GM12878 (cell line): ENCODE measurements at regions not wholly inside any gene's neighbourhood (a gene's known extent, or its start where the extent isn't known, plus 50 kb on each side); places are given as distances from the start of the nearest gene placed in this dataset.

ENCODE experiments used
- ATAC-seq: fragments of 200-7000 bp; cut with Tn5 transposase; 3 replicates; pipeline ENCODE4 v1.9.1; 2020; ENCODE audit warnings: mild to moderate bottlenecking, moderate library complexity
- BruUV-seq: library from RNA; stranded (reverse); fragments of 400-500 nt; replicated peaks from 2 replicates; lab custom pipeline; 2021; lab: Mats Ljungman, UMichigan
- CTCF ChIA-PET: fragments of 300-600 bp; sonication (Branson Sonifier 250); formaldehyde crosslinking; extraction: SDS; loops from one replicate; lab custom pipeline; 2021; ENCODE audit warnings: inconsistent platforms; lab: Yijun Ruan, JAX
- POLR2A ChIA-PET: fragments of 350-600 bp; formaldehyde crosslinking; extraction: SDS; loops from one replicate; lab custom pipeline; 2021; ENCODE audit warnings: inconsistent platforms; lab: Charles Lee
- RAD21 ChIA-PET: fragments of 300-600 bp; sonication (Branson Sonifier 250); formaldehyde crosslinking; loops from one replicate; lab custom pipeline; 2023; ENCODE audit warnings: antibody characterized with exemption; ENCODE audit not compliant: unreplicated experiment; lab: Charles Lee
- SMC1A ChIA-PET: fragments of 300-600 bp; sonication (Branson Sonifier 250); formaldehyde crosslinking; loops from one replicate; lab custom pipeline; 2023; ENCODE audit not compliant: unreplicated experiment, uncharacterized antibody; lab: Charles Lee
- DNase-seq: peaks from one replicate; pipeline ENCODE4 v3.0.0-alpha.2; 2011; ENCODE audit warnings: low read depth, low spot score
- FAIRE-seq: peaks from 3 replicates; lab custom pipeline; 2011; peaks lifted over from hg19 to GRCh38; lab: Jason Lieb, UNC
- H2AFZ ChIP-seq: 2 replicates; pipeline ENCODE4 v1.6.0; 2011; ENCODE audit warnings: low read depth, low read length, control low read depth; ENCODE audit not compliant: control insufficient read depth
- H3K27ac ChIP-seq: 2 replicates; pipeline ENCODE4 v1.5.1; 2011; ENCODE audit warnings: control low read depth; ENCODE audit not compliant: control insufficient read depth, insufficient read depth
- H3K27me3 ChIP-seq, 2 experiments: replicated peaks in 1 of 2; 2 replicates each; pipeline versions ENCODE4 v1.6.0 to v1.6.1; 2011; ENCODE audit warnings: low read length in 1 of 2; ENCODE audit not compliant: control insufficient read depth in 2 of 2, insufficient read depth in 2 of 2
- H3K36me3 ChIP-seq, 2 experiments: 2 replicates each; pipeline ENCODE4 v1.5.1; 2011; ENCODE audit warnings: low read length in 1 of 2; ENCODE audit not compliant: control insufficient read depth in 2 of 2, insufficient read depth in 2 of 2
- H3K4me1 ChIP-seq: 2 replicates; pipeline ENCODE4 v1.6.1; 2011; ENCODE audit warnings: mild to moderate bottlenecking, low read length, moderate library complexity, mixed read lengths; ENCODE audit not compliant: control insufficient read depth, insufficient read depth
- H3K4me2 ChIP-seq: 2 replicates; pipeline ENCODE4 v1.6.0; 2011; ENCODE audit warnings: control low read depth; ENCODE audit not compliant: control insufficient read depth, insufficient read depth
- H3K4me3 ChIP-seq: fragments of 200-600 bp; sonication (generic); 2 replicates; pipeline ENCODE4 v1.5.1; 2016
- H3K79me2 ChIP-seq: 2 replicates; pipeline ENCODE4 v1.6.0; 2011; ENCODE audit warnings: low read length; ENCODE audit not compliant: control insufficient read depth, insufficient read depth
- H3K9ac ChIP-seq: 2 replicates; pipeline ENCODE4 v1.8.0; 2011; ENCODE audit warnings: low read length, control low read depth, mixed read lengths; ENCODE audit not compliant: control insufficient read depth, insufficient read depth
- H3K9me3 ChIP-seq: replicated peaks from 3 replicates; pipeline ENCODE4 v1.5.1; 2011; ENCODE audit warnings: mild to moderate bottlenecking, low read length; ENCODE audit not compliant: control insufficient read depth, insufficient read depth
- H4K20me1 ChIP-seq: 2 replicates; pipeline ENCODE4 v1.6.0; 2011; ENCODE audit not compliant: control insufficient read depth, insufficient read depth
- BACH1 ChIP-seq: fragments of 450-650 bp; IDR thresholded peaks from 2 replicates; pipeline ENCODE4 v1.6.1; 2017; ENCODE audit warnings: mild to moderate bottlenecking, borderline replicate concordance
- BCLAF1 ChIP-seq: fragments of 450-650 bp; IDR thresholded peaks from 2 replicates; pipeline ENCODE4 v1.6.1; 2017; ENCODE audit warnings: antibody characterized with exemption, mild to moderate bottlenecking, moderate library complexity
- BRCA1 ChIP-seq: IDR thresholded peaks from 2 replicates; pipeline ENCODE4 v1.6.1; 2011; ENCODE audit warnings: low read depth, low read length, improper control_type of control experiment
- ETV6 ChIP-seq, 2 experiments: fragments of 450-650 bp in 1 of 2; IDR thresholded peaks in 1 of 2; conservative IDR thresholded peaks in 1 of 2; 2 replicates each; pipeline ENCODE4 v1.6.1; 2014; ENCODE audit warnings: antibody characterized with exemption in 1 of 2, borderline replicate concordance in 1 of 2, low read depth in 1 of 2, mild to moderate bottlenecking in 1 of 2, moderate library complexity in 1 of 2
- GATAD2B ChIP-seq: fragments of 450-650 bp; conservative IDR thresholded peaks from 2 replicates; pipeline ENCODE4 v1.6.1; 2017; ENCODE audit warnings: low read depth, mild to moderate bottlenecking, moderate library complexity
- HDAC2 ChIP-seq: fragments of 200-600 bp; sonication (generic); IDR thresholded peaks from 2 replicates; pipeline ENCODE4 v1.6.1; 2017
- HDAC6 ChIP-seq: fragments of 200-600 bp; sonication (generic); IDR thresholded peaks from one replicate; pipeline ENCODE4 v1.8.0; 2017; ENCODE audit warnings: antibody characterized with exemption; ENCODE audit not compliant: unreplicated experiment
- NR2C2 ChIP-seq: IDR thresholded peaks from 2 replicates; pipeline ENCODE4 v1.6.1; 2011; ENCODE audit warnings: borderline replicate concordance, low read depth; ENCODE audit not compliant: control insufficient read depth, insufficient read length
- NR2F1 ChIP-seq: fragments of 450-650 bp; conservative IDR thresholded peaks from 2 replicates; pipeline ENCODE4 v1.6.1; 2017; ENCODE audit warnings: mild to moderate bottlenecking
- RAD21 ChIP-seq: IDR thresholded peaks from 2 replicates; pipeline ENCODE4 v1.6.1; 2011; ENCODE audit warnings: mild to moderate bottlenecking, low read depth, low read length, moderate library complexity; ENCODE audit not compliant: insufficient read depth
- RELA ChIP-seq: fragments of 450-650 bp; IDR thresholded peaks from 2 replicates; pipeline ENCODE4 v1.8.0; 2014; ENCODE audit warnings: borderline replicate concordance; ENCODE audit not compliant: partially characterized antibody
- RUNX3 ChIP-seq: IDR thresholded peaks from 2 replicates; pipeline ENCODE4 v1.6.1; 2012; ENCODE audit warnings: low read length, inconsistent platforms
- TCF12 ChIP-seq: IDR thresholded peaks from 2 replicates; pipeline ENCODE4 v1.6.1; 2011; ENCODE audit warnings: low read depth, mild to moderate bottlenecking, low read length
- TCF3 ChIP-seq: IDR thresholded peaks from 2 replicates; pipeline ENCODE4 v1.6.1; 2012; ENCODE audit warnings: low read depth, mild to moderate bottlenecking, low read length, borderline replicate concordance; ENCODE audit not compliant: insufficient read depth
- YBX1 ChIP-seq: fragments of 450-650 bp; IDR thresholded peaks from 2 replicates; pipeline ENCODE4 v1.6.1; 2016; ENCODE audit warnings: antibody characterized with exemption
- WGBS: methylation state at CpG from one replicate; pipeline ENCODE4 v1.1.6; 2016; ENCODE audit warnings: low lambda C conversion rate; ENCODE audit not compliant: insufficient replicate concordance, insufficient coverage; ENCODE audit errors: missing lambda C conversion rate; 5-methylcytosine and 5-hydroxymethylcytosine counted together
- in situ Hi-C: fragments of 300-500 bp; cut with MboI; formaldehyde crosslinking; loops from 9 replicates; pipeline ENCODE4 v1.14.3; 2018; ENCODE audit warnings: mixed read lengths
- intact Hi-C: fragments of 100-400 bp; cut with micrococcal nuclease; formaldehyde crosslinking; loops from one replicate; pipeline ENCODE4 v1.14.2; 2022; ENCODE audit not compliant: unreplicated experiment
- TF ChIP-seq, protein P1 (sequence below): IDR thresholded peaks from 2 replicates; pipeline ENCODE4 v1.6.1; 2012; ENCODE audit warnings: mild to moderate bottlenecking, low read depth, low read length
- TF ChIP-seq, protein P2 (sequence below): IDR thresholded peaks from 2 replicates; pipeline ENCODE4 v1.6.1; 2012; ENCODE audit warnings: low read length, inconsistent platforms

DNA sequence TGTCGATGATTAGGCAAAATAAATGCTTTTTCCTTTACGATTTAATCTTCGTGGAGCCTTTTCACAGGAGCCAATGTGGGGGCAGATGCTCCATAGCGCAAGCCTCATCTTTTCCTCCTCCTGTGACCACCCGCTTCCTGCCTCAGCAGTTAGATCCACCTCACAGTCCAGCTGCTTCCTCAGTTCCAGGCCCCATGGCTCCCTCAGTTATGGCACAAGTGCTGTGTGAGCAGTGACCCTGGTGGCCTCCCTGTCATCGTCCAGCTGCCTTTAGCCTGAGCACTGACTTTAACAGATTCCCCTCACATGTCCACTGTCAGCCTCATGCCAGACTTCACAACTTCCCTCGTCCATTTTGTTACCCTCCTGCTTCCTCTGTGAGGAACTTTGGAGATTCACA is 424.6 kb upstream of the GBE1 start (continued):
- TF ChIP-seq BCLAF1 (no peak), ETV6 (conservative IDR thresholded peaks at IDR 0.05 in 1 of 2, IDR thresholded peaks at IDR 0.05 in 1 of 2; ENCODE audit: borderline replicate concordance in 1 of 2, low read depth in 1 of 2) (no peak), HDAC2 (no peak)
- TF ChIP-seq, all 136 proteins: peak for 0

DNA sequence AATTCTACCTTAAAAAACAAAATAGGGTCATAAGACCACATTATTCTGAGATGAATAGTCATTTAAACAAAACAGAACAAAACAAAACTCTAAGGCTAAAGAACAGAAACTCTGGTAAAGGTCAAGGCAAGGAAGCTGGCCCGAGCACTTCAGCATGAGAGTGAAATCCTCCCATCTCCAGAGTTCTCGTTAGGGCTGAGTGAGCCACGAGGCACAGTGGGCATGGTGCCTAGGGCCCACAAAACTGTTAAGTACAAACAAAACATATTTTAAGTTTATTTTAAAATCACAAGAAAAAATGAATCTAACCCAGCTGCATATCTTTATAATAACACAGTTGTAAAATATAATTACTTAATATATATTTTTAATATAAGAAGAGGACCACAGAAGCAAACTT is 417.8 kb upstream of the GBE1 start:
- Histone ChIP-seq H3K9ac (no peak overlapping the region), H4K20me1 (no peaks in the 10 kb centered on the region), H3K4me3 (no peak overlapping the region), H3K4me2 (no peak overlapping the region), H3K27ac (no peak overlapping the region), H2AFZ (no peak overlapping the region), H3K4me1 (no peaks in the 10 kb centered on the region), H3K79me2 (no peaks in the 10 kb centered on the region), H3K27me3 (no peaks in the 10 kb centered on the region), H3K36me3 (no peaks in the 10 kb centered on the region), H3K9me3 (no peaks in the 10 kb centered on the region)
- CTCF ChIA-PET: interaction anchor here (0.7 kb wide), 1 partner anchor 858 kb away, joined by 4 read pairs; no protein-coding TSS in a partner anchor
- in situ Hi-C loops (no loop called here), intact Hi-C loops (no loop called here)
- BruUV-seq: no TSS peak
- FAIRE-seq (no peak), ATAC-seq (no peak), DNase-seq (no peak)
- POLR2A ChIA-PET: no interaction called here
- SMC1A ChIA-PET: no interaction called here
- 0% methylated on average over 3 of the region's 3 CpGs for WGBS
- RAD21 ChIA-PET: no interaction called here
- TF ChIP-seq HDAC6 (no peak), BRCA1 (no peak), GATAD2B (no peak), RAD21 (no peak), BACH1 (no peak), TCF3 (no peak), YBX1 (no peak), RELA (no peak), NR2F1 (no peak), TCF12 (no peak), RUNX3 (no peak), ETV6 (conservative IDR thresholded peaks at IDR 0.05 in 1 of 2, IDR thresholded peaks at IDR 0.05 in 1 of 2; ENCODE audit: borderline replicate concordance in 1 of 2, low read depth in 1 of 2) (no peak), NR2C2 (no peak)
- TF ChIP-seq, protein P1, sequence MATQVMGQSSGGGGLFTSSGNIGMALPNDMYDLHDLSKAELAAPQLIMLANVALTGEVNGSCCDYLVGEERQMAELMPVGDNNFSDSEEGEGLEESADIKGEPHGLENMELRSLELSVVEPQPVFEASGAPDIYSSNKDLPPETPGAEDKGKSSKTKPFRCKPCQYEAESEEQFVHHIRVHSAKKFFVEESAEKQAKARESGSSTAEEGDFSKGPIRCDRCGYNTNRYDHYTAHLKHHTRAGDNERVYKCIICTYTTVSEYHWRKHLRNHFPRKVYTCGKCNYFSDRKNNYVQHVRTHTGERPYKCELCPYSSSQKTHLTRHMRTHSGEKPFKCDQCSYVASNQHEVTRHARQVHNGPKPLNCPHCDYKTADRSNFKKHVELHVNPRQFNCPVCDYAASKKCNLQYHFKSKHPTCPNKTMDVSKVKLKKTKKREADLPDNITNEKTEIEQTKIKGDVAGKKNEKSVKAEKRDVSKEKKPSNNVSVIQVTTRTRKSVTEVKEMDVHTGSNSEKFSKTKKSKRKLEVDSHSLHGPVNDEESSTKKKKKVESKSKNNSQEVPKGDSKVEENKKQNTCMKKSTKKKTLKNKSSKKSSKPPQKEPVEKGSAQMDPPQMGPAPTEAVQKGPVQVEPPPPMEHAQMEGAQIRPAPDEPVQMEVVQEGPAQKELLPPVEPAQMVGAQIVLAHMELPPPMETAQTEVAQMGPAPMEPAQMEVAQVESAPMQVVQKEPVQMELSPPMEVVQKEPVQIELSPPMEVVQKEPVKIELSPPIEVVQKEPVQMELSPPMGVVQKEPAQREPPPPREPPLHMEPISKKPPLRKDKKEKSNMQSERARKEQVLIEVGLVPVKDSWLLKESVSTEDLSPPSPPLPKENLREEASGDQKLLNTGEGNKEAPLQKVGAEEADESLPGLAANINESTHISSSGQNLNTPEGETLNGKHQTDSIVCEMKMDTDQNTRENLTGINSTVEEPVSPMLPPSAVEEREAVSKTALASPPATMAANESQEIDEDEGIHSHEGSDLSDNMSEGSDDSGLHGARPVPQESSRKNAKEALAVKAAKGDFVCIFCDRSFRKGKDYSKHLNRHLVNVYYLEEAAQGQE: no peak
- TF ChIP-seq, protein P2, sequence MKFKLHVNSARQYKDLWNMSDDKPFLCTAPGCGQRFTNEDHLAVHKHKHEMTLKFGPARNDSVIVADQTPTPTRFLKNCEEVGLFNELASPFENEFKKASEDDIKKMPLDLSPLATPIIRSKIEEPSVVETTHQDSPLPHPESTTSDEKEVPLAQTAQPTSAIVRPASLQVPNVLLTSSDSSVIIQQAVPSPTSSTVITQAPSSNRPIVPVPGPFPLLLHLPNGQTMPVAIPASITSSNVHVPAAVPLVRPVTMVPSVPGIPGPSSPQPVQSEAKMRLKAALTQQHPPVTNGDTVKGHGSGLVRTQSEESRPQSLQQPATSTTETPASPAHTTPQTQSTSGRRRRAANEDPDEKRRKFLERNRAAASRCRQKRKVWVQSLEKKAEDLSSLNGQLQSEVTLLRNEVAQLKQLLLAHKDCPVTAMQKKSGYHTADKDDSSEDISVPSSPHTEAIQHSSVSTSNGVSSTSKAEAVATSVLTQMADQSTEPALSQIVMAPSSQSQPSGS: no peak
